B cell (primary cell): ENCODE measurements at regions not wholly inside any gene's neighbourhood (a gene's known extent, or its start where the extent isn't known, plus 50 kb on each side); places are given as distances from the start of the nearest gene placed in this dataset.

Experiments
- ATAC-seq: fragments of 200-7000 bp; cut with Tn5 transposase; one replicate; pipeline ENCODE4 v1.10.0; 2021; ENCODE audit warnings: low read depth, mild to moderate bottlenecking, moderate number of reproducible peaks, moderate library complexity
- CTCF ChIA-PET: fragments of 350-600 bp; sonication (Branson Sonifier 250); formaldehyde crosslinking; loops from one replicate; lab custom pipeline; 2021; ENCODE audit warnings: antibody characterized with exemption, inconsistent platforms; lab: Charles Lee
- POLR2A ChIA-PET: fragments of 350-600 bp; sonication (Branson Sonifier 250); formaldehyde crosslinking; loops from one replicate; lab custom pipeline; 2021; ENCODE audit warnings: antibody characterized with exemption; lab: Charles Lee
- DNase-seq: peaks from one replicate; pipeline ENCODE4 v3.0.0; 2013
- H2AFZ ChIP-seq: 2 replicates; pipeline ENCODE4 v1.6.1; 2012; ENCODE audit warnings: mild to moderate bottlenecking, low read depth, low read length; ENCODE audit not compliant: insufficient read depth, poor library complexity, severe bottlenecking
- H3K27ac ChIP-seq, 2 donors: 1 replicate in 1 of 2; 2 replicates in 1 of 2; pipeline ENCODE4 v1.5.1; 2012 to 2013; ENCODE audit warnings: low read length in 2 of 2, mild to moderate bottlenecking in 2 of 2, moderate library complexity in 1 of 2
- H3K27me3 ChIP-seq, 4 experiments: fragments of 200-600 bp in 1 of 4; sonication (generic) in 1 of 4; replicated peaks in 1 of 4; 1 replicate in 2 of 4; 2 replicates in 2 of 4; pipeline versions ENCODE4 v1.6.1 to v1.7.0; 2013 to 2016; ENCODE audit warnings: low read length in 3 of 4, mild to moderate bottlenecking in 2 of 4, mixed read lengths in 1 of 4, moderate library complexity in 1 of 4; ENCODE audit not compliant: insufficient read depth in 4 of 4, control insufficient read depth in 3 of 4; ENCODE audit errors: control extremely low read depth in 1 of 4
- H3K36me3 ChIP-seq, 2 experiments: replicated peaks in 1 of 2; 1 replicate in 1 of 2; 2 replicates in 1 of 2; pipeline versions ENCODE4 v1.6.1 to v1.7.1; 2013; ENCODE audit warnings: low read length in 1 of 2; ENCODE audit not compliant: insufficient read depth in 2 of 2, control insufficient read depth in 1 of 2; ENCODE audit errors: control extremely low read depth in 1 of 2, extremely low read depth in 1 of 2
- H3K4me1 ChIP-seq, 2 donors: fragments of 200-600 bp in 1 of 2; sonication (generic) in 1 of 2; 1 replicate in 1 of 2; 2 replicates in 1 of 2; pipeline versions ENCODE4 v1.5.1 to v1.6.1; 2013 to 2017; ENCODE audit warnings: low read length in 2 of 2; ENCODE audit not compliant: control insufficient read depth in 2 of 2, insufficient read depth in 2 of 2
- H3K4me2 ChIP-seq: replicated peaks from 2 replicates; pipeline ENCODE3; 2012; ENCODE audit warnings: mild to moderate bottlenecking, low read depth, low read length; ENCODE audit not compliant: poor library complexity, severe bottlenecking
- H3K4me3 ChIP-seq, 5 experiments: fragments of 200-600 bp in 1 of 5; sonication (generic) in 1 of 5; 1 replicate in 3 of 5; 2 replicates in 2 of 5; pipeline versions ENCODE4 v1.5.1 to v1.7.0; 2011 to 2016; ENCODE audit warnings: low read length in 4 of 5, mild to moderate bottlenecking in 4 of 5, low read depth in 2 of 5, control low read depth in 1 of 5, moderate library complexity in 1 of 5; ENCODE audit not compliant: insufficient read depth in 1 of 5; ENCODE audit errors: control extremely low read depth in 1 of 5, extremely low read depth in 1 of 5
- H3K79me2 ChIP-seq: fragments of 200-600 bp; sonication (generic); one replicate; pipeline ENCODE4 v1.6.0; 2016; ENCODE audit warnings: low read length; ENCODE audit not compliant: control insufficient read depth, insufficient read depth
- H3K9ac ChIP-seq: fragments of 200-600 bp; sonication (generic); 2 replicates; pipeline ENCODE4 v1.6.1; 2017; ENCODE audit warnings: mild to moderate bottlenecking, low read length, moderate library complexity
- H3K9me3 ChIP-seq, 3 donors: one replicate each; pipeline versions ENCODE4 v1.6.1 to v1.7.1; 2013; ENCODE audit warnings: low read length in 2 of 3; ENCODE audit not compliant: control insufficient read depth in 2 of 3, insufficient read depth in 1 of 3; ENCODE audit errors: control extremely low read depth in 1 of 3
- H4K20me1 ChIP-seq: 2 replicates; pipeline ENCODE4 v1.6.0; 2012; ENCODE audit warnings: mild to moderate bottlenecking, low read length; ENCODE audit not compliant: insufficient read depth, control insufficient read depth, poor library complexity, severe bottlenecking
- H3K27ac Mint-ChIP-seq: one replicate; pipeline ENCODE4 v1.8.0; 2021; ENCODE audit warnings: mixed read lengths
- H3K27me3 Mint-ChIP-seq: one replicate; pipeline ENCODE4 v1.8.0; 2021; ENCODE audit warnings: mixed read lengths
- H3K4me1 Mint-ChIP-seq: one replicate; pipeline ENCODE4 v1.8.0; 2021; ENCODE audit warnings: mixed read lengths
- H3K4me3 Mint-ChIP-seq: one replicate; pipeline ENCODE4 v1.8.0; 2021; ENCODE audit warnings: mixed read lengths
- H3K9me3 Mint-ChIP-seq: one replicate; pipeline ENCODE4 v1.8.0; 2022; ENCODE audit warnings: mixed read lengths; ENCODE audit not compliant: insufficient read depth
- CTCF ChIP-seq: fragments of 200-600 bp; IDR thresholded peaks from one replicate; pipeline ENCODE4 v1.8.0; 2022; ENCODE audit warnings: antibody characterized with exemption, mild to moderate bottlenecking
- EZH2 ChIP-seq: IDR thresholded peaks from 2 replicates; pipeline ENCODE4 v1.6.1; 2012; ENCODE audit warnings: borderline replicate concordance, low read depth, mild to moderate bottlenecking, moderate library complexity, low read length; ENCODE audit not compliant: insufficient read depth, poor library complexity, severe bottlenecking
- WGBS: methylation state at CpG from one replicate; pipeline ENCODE4 v1.1.5; 2013; ENCODE audit warnings: missing lambda C conversion rate; ENCODE audit not compliant: insufficient coverage; 5-methylcytosine and 5-hydroxymethylcytosine counted together
- intact Hi-C: fragments of 100-400 bp; cut with micrococcal nuclease; formaldehyde crosslinking; loops from one replicate; pipeline ENCODE4 v1.10.0; 2022

GRCh38 chrX:46398874-46399273, 146.3 kb downstream of the ZNF674 start:
- TF ChIP-seq EZH2 (no peak), CTCF (no peak)

GRCh38 chrX:46398126-46398525, 147.1 kb downstream of the ZNF674 start:
- Histone ChIP-seq H4K20me1 (no peaks in the 10 kb centered on the region), H3K4me2 (no peak overlapping the region), H2AFZ (no peak overlapping the region), H3K27ac (no peak overlapping the region), H3K36me3 (no peaks in the 10 kb centered on the region), H3K9me3 (no peaks in the 10 kb centered on the region), H3K4me1 (no peaks in the 10 kb centered on the region), H3K4me3 (no peak overlapping the region), H3K27me3 (no peaks in the 10 kb centered on the region), H3K79me2 (no peaks in the 10 kb centered on the region), H3K9ac (no peak overlapping the region)
- TF ChIP-seq EZH2 (no peak), CTCF (no peak)
- CTCF ChIA-PET = interaction anchor here (1.9 kb wide), 1 partner anchor 10 kb away, joined by 10 read pairs; no protein-coding TSS in a partner anchor
- DNase-seq (no peak), ATAC-seq (no peak)
- Mint-ChIP-seq H3K27me3 (no peaks in the 10 kb centered on the region), H3K27ac (no peak overlapping the region), H3K4me1 (no peaks in the 10 kb centered on the region), H3K9me3 (no peaks in the 10 kb centered on the region), H3K4me3 (no peak overlapping the region)
- no CpG with 5 or more reads among the region's 1 CpG for WGBS
- POLR2A ChIA-PET = no interaction called here
- intact Hi-C loops = no loop called here

More at GRCh38 chrX:46398874-46399273, 146.3 kb downstream of the ZNF674 start:
- Histone ChIP-seq H3K9me3 (no peaks in the 10 kb centered on the region), H3K36me3 (no peaks in the 10 kb centered on the region), H3K79me2 (no peaks in the 10 kb centered on the region), H2AFZ (no peak overlapping the region), H3K27me3 (no peaks in the 10 kb centered on the region), H3K9ac (no peak overlapping the region), H3K4me1 (no peaks in the 10 kb centered on the region), H3K4me2 (no peak overlapping the region), H4K20me1 (no peaks in the 10 kb centered on the region), H3K27ac (no peak overlapping the region), H3K4me3 (no peak overlapping the region)
- intact Hi-C loops = no loop called here
- no peak overlapping the region for H3K27ac Mint-ChIP-seq
- POLR2A ChIA-PET = no interaction called here
- H3K4me1 Mint-ChIP-seq = no peaks in the 10 kb centered on the region
- no peak overlapping the region for H3K4me3 Mint-ChIP-seq
- CTCF ChIA-PET = interaction anchor here (1.9 kb wide), 1 partner anchor 9 kb away, joined by 10 read pairs; no protein-coding TSS in a partner anchor
- no peak for DNase-seq
- no CpG with 5 or more reads among the region's 1 CpG for WGBS
- ATAC-seq = no peak
- H3K27me3 Mint-ChIP-seq = no peaks in the 10 kb centered on the region
- no peaks in the 10 kb centered on the region for H3K9me3 Mint-ChIP-seq
